ENCODE measurements at regions not wholly inside any gene's neighbourhood (a gene's known extent, or its start where the extent isn't known, plus 50 kb on each side); places are given as distances from the start of the nearest gene placed in this dataset.

DNA sequence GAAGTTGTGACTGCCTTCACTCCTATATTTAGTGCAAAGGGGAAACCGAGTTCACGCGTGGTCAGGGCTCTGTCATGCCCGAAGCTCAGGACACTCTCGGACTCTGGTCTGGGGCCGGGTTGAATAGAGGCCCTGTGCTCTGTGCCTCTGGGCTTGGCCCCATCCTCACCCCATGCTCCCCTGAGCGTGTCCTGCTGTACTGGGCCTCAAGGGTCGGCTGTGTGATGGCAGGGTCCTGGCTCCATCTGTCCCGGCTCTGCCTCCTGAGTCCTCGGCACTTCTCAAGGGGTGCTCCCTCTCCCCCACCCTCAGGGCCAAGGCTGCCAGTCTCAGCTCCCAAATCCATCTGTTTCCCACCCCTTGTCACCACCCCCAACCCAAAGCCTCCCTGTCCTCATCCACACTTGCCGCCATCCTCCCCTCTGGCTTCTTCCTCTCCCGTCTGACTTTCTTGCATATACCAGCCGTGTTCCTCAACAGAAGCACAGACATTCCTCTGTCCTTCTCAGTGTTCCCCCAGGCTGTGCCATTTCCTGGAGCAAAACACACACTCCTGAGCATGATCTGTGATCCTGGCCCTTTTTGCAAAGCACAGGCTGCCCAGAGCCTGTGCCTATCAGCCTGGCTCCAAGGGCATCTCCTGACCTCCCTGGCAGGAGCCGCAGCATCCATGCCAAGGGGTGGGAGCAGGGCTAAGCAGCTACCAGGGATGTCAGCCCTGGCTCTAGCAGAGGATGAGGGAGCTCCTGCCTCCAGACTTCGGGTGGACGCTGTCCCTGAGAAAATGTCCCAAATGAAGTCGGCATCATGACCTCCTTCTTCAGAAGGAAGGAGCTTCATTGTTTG is 64.2 kb upstream of the OTOS start:
- Mint-ChIP-seq H3K4me3 (no peak overlapping the region), H3K27ac (peak overlapping the region in 1 of 3 donors; percentile 39), H3K4me1 (peaks cover 0 to 1% (median 0%) of the 10 kb centered on the region in 3 donors), H3K27me3 (peaks cover 4% of the 10 kb centered on the region), H3K36me3 (no peaks in the 10 kb centered on the region), H3K9me3 (peaks cover 0 to 4% (median 3%) of the 10 kb centered on the region in 3 donors)

DNA sequence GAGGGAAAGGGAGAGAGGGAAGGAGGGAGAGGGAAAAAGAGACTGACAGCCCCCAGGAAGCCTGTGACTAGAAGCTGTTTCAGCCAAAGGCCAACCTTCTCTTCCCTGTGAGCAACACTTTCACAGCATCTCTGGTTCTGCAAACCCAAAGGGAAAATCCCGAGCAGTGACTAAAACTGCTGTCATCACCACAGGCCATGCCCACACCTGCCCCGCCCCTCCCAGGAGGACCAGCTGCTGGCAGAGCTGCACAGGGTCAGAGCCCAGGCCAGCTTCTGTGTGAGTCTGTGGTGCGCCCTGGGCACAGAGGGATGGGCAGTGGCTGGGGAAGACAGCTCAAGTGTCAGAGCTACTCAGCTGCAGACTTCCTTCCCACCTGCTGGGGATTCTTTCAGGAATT is 64.9 kb upstream of the OTOS start:
- Mint-ChIP-seq H3K27me3 (peaks cover 8% of the 10 kb centered on the region), H3K9me3 (peaks cover 0 to 4% (median 3%) of the 10 kb centered on the region in 3 donors), H3K27ac (no peak overlapping the region), H3K4me1 (peaks cover 0 to 1% (median 0%) of the 10 kb centered on the region in 3 donors), H3K36me3 (no peaks in the 10 kb centered on the region), H3K4me3 (no peak overlapping the region)

DNA sequence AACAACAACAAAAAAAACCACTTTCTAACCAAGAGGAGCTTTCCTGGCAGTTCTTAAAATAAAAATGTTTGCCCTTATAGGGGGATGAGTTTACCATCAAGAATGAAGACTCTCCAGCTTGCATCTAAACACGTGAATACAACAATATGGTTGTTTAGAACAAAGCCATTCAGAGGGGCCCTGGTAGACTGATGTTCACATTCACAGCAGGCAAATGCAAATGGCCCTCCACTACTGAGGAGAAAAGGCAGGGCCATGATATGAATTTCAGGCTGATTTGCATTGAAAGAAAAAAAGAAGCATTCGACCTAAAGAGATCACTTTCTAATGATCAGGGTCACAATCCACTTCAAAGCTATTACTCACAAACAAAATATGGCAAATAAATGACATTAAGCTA is 65.3 kb upstream of the OTOS start:
- H3K4me1 Mint-ChIP-seq = peaks cover 0 to 1% (median 0%) of the 10 kb centered on the region in 3 donors
- H3K27me3 Mint-ChIP-seq = peaks cover 10% of the 10 kb centered on the region
- no peak overlapping the region for H3K4me3 Mint-ChIP-seq
- peaks cover 0 to 4% (median 3%) of the 10 kb centered on the region in 3 donors for H3K9me3 Mint-ChIP-seq
- no peak overlapping the region for H3K27ac Mint-ChIP-seq
- no peaks in the 10 kb centered on the region for H3K36me3 Mint-ChIP-seq

DNA sequence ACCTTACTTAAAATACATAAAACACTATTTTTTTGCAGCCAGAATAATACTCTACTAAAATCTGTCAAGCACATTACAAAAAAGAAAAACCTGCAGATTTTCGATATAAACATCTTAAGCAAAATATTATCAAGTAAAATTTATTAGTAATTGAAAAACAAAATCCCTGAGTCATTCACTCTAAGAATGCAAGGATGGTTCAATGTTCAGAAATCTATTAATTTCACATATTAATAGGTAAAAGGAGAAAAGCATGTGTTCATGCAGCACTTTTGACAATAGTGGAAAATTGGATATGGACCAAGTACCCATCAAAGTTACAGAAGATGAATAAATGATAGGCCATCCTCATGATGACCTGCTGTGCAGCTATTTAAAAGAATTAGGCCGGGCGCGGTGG is 66.2 kb upstream of the OTOS start:
- Mint-ChIP-seq H3K36me3 (no peaks in the 10 kb centered on the region), H3K9me3 (peaks cover 0 to 4% (median 3%) of the 10 kb centered on the region in 3 donors), H3K27me3 (peaks cover 12% of the 10 kb centered on the region), H3K4me1 (peaks cover 0 to 1% (median 0%) of the 10 kb centered on the region in 3 donors), H3K4me3 (no peak overlapping the region), H3K27ac (no peak overlapping the region)

DNA sequence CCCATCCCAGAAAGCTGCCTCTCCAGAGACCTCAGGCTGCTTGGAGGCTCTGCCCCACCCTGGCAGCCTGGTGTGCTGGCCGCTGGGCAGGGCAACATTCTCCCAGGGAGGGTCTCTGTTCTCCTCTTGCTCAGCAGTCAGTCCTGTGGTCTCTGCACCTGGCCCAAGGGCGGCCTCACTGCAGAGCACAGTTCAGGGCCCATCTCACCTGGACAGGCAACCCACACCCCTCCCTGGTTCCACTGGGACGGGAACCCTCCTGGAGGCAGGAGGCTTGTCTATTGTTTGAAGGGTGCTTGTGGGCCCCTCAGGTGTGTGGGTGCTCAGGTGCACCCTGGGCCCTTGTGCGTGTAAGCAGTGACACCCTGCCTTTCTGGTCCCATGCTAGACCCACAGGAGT is 67.2 kb upstream of the OTOS start:
- Mint-ChIP-seq H3K27me3 (peaks cover 12% of the 10 kb centered on the region), H3K4me3 (no peak overlapping the region), H3K36me3 (no peaks in the 10 kb centered on the region), H3K27ac (no peak overlapping the region), H3K4me1 (peaks cover 0 to 1% (median 0%) of the 10 kb centered on the region in 3 donors), H3K9me3 (peaks cover 0 to 4% (median 3%) of the 10 kb centered on the region in 3 donors)

DNA sequence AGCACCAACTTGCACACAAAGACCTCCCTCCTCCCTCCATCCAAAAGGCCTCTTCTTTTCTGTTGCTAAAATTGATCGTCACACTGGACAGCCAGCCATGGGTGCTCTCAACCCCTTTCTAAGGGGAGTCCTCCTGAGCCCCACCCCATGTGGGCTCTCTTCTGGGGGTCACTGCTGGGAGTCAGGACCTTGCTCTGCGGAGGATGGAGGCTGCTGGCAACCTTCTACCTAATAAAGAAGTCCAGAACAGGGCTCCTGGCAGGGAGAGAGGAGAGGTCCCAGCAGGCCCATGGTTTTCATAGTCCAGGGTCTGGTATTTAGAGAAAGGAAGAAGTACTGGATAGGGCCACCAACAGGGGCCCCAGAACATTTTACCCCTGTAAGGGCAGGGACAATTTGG is 67.6 kb upstream of the OTOS start:
- Mint-ChIP-seq H3K36me3 (no peaks in the 10 kb centered on the region), H3K27ac (no peak overlapping the region), H3K27me3 (peaks cover 12% of the 10 kb centered on the region), H3K4me3 (no peak overlapping the region), H3K9me3 (peaks cover 0 to 4% (median 3%) of the 10 kb centered on the region in 3 donors), H3K4me1 (peaks cover 0 to 1% (median 0%) of the 10 kb centered on the region in 3 donors)

DNA sequence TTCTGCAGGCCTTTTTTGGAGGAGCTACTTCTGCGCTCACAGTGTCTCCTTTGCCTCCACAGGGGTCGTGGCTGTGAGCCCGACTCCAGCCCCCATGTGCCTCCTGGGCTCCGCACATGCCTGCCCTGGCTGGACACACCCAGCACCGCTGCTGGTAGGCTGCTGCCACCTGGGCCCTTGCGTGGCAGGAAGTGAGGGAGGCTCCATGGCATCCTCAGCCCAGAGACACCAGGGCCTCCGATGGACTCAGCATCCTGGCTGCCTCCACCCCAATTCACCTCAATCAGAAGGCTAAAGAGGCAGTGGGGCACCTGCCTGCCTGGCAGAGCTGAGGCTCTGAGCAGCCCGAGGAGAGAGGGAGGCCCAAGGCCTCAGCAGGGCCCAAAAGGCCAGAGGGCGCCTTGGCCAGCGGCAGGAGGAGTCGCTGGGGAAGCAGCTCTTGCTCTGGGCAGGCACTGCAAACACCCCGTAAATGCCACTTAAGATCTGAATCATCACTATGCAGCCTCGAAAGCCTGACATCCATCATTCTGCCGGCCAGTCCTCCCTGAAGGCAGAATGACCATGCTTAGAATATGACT is 68.3 kb upstream of the OTOS start:
- Mint-ChIP-seq H3K9me3 (peaks cover 0 to 4% (median 3%) of the 10 kb centered on the region in 3 donors), H3K4me1 (peaks cover 0 to 1% (median 0%) of the 10 kb centered on the region in 3 donors), H3K36me3 (no peaks in the 10 kb centered on the region), H3K27me3 (peaks cover 12% of the 10 kb centered on the region), H3K27ac (no peak overlapping the region), H3K4me3 (no peak overlapping the region)

DNA sequence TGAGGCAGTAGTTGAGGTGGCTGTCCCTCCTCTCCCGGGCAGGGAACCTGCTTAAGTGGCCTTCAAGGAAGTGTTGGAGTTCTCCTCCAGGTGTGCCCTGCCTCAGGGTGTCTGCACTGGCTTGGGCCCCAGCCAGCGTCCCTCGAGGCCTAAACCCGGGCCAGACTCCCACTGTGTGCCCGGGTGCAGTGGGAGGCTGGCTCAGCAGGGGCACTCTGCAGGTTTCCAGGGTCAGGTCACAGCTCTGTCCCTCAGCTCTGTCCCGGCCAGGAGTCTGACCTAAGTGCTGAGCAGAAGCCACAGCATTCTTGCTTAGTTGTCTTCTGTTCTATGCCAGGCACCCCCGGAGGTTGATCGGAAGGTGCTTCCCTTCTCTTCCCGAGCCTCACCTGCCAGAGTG is 69.0 kb upstream of the OTOS start:
- Mint-ChIP-seq H3K27ac (peak overlapping the region in 1 of 3 donors; percentile 19), H3K4me1 (peaks cover 0 to 1% (median 0%) of the 10 kb centered on the region in 3 donors), H3K27me3 (peaks cover 12% of the 10 kb centered on the region), H3K9me3 (peaks cover 0 to 4% (median 3%) of the 10 kb centered on the region in 3 donors), H3K4me3 (no peak overlapping the region), H3K36me3 (no peaks in the 10 kb centered on the region)

DNA sequence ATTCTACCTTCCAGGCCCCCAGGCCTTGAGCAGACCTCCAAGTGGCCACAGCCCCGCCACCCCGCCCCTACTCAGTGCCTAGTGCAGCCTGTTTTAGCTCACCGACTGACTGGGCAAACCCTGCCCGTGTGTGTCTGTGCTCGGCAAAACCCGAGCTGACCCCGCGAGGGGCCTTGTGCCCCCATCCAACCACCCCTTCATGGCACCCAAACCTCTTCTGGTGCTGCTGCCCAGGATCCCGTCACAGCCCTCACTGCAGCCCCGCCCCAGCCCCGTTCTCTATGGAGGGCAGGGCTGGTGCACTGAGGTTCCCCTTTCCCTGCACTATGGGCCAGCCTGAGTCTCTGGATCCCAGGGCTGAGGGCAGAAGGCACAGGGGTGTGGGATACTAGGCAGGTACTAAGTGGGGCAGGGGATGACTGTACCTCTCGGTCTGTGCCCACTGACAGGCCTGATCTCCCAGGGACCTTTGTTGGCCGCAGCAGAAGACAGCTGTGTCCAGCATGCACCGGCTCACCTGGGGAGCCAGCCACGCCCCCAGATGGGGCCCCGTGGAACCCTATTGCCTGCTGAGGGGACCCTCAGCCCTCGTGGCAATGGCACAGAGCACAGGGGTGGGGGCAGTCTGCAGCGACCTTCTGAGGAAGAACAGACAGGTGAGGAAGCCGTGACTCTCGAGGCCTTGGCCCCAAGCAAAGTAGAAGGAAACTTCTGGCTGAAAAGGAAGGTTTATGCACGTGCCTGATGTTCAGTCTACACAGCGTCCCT is 69.9 kb upstream of the OTOS start:
- Mint-ChIP-seq H3K4me1 (no peaks in the 10 kb centered on the region), H3K27me3 (peaks cover 12% of the 10 kb centered on the region), H3K4me3 (no peak overlapping the region), H3K36me3 (no peaks in the 10 kb centered on the region), H3K9me3 (peaks cover 0 to 4% (median 3%) of the 10 kb centered on the region in 3 donors), H3K27ac (no peak overlapping the region)

DNA sequence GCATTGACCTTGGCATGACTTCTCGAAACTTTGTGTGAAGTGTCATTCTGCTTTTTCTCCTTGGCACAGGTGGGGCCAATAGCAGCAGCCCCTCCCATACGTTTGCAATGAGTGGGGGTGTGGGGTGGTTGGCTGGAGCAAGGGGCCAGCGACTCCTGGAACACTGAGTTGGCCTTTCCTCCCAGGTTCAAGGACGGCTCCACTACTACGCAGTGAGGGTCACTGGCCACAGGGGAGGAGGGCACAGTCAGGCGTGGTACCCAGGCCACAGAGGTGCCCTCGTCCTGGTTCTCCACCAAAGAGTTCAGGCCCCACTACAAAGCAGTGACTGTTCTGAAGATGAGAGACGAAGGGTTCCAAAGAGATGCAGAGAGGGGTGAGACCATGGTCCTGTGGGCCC is 70.6 kb upstream of the OTOS start:
- Mint-ChIP-seq H3K27ac (no peak overlapping the region), H3K36me3 (no peaks in the 10 kb centered on the region), H3K27me3 (peaks cover 11% of the 10 kb centered on the region), H3K9me3 (peaks cover 0 to 4% (median 0%) of the 10 kb centered on the region in 3 donors), H3K4me1 (no peaks in the 10 kb centered on the region), H3K4me3 (no peak overlapping the region)

DNA sequence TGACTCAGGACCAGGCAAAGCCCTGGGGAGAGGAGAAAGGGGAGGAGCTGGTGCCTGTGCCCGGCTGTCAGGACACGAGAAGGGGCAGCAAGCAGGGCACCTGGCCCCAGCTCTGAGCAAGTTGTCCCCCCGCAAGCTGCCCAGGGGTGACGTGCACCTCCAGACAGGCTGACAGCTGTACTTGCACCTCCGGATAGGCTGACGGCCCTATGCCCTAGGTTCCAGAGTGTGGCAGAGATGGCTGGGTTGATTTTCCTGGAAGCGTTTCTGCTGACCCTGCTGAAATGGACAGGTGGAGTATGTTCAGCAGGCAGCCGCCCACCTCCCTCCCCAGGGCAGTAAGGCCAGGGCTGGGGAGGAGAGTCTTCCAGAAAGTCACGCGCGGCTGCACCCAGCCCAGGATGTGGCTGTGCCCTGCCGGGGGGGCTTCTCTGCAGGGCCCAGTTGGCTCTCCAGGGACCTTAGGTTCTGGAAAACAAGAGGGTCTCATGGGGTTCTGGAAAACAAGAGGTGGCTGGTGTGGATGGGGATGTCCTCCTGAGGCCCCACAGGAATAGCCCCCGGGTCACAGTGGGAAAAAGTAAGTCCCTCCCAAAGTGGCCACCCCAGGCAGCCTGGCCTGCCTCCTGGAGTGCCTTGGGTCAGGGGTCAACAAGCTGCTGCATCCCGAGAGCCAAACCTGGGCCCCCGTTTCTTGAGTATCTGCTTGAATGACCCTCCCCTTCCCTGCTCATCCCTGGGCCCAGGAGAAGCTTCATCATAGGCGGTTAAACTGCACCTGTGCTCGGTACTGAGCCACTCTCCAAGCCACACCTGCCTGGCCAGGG is 71.4 kb upstream of the OTOS start:
- Mint-ChIP-seq H3K4me1 (no peaks in the 10 kb centered on the region), H3K9me3 (no peaks in the 10 kb centered on the region), H3K4me3 (no peak overlapping the region), H3K36me3 (no peaks in the 10 kb centered on the region), H3K27ac (no peak overlapping the region), H3K27me3 (peaks cover 11% of the 10 kb centered on the region)

DNA sequence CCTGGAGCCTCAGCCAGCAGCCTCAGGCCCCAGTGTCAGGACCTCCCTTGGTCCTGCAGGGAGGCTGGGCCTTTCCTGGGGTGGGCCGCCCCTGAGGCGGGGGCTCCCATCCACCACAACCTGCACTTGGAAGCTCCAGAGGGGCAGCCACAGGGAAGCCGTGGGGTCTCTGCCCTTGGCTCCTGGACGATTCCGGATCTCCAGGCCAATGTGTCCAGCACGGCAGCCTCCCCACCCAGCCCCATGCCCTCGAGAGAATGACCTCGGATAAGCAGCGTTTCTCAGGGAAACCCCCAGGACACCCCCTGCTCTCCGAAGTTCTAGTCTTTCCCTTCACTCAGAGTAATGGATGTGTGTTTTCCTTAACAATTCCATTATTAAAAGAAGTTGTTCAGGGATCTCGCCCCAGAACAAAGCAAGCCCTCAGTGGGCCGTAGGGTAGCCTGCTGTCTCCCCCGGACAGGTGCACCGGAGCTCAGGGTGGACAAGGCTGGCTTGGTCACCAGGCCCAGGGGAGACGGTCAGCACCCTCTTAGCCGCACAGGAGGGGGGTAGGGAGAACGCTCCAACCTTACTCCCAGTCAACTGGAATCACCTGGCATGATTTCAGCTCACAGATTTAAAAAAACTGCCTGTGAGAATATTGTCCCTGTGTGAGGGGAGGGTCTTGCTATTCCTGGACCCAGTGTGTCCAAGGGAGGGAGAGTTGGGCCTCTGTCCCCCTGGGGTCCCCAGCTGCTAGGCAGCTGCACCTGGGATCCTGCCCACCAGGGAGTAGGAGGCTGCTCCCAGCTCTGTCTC is 72.2 kb upstream of the OTOS start:
- Mint-ChIP-seq H3K4me1 (no peaks in the 10 kb centered on the region), H3K9me3 (no peaks in the 10 kb centered on the region), H3K27ac (peak overlapping the region in 1 of 3 donors; percentile 35), H3K27me3 (peaks cover 11% of the 10 kb centered on the region), H3K4me3 (no peak overlapping the region), H3K36me3 (no peaks in the 10 kb centered on the region)

DNA sequence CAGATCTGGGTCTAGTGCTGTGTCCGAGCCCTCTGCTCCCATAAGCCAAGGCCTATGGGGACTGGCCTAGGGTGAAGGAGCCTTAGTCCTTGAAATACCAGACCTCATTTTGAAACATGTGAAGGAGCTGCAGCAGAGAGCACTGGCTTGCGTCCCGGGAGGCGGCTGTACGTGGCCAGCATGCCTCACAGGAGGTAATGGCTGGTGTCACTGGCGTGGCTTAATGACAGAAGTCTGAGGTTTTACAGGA is 72.7 kb upstream of the OTOS start:
- Mint-ChIP-seq H3K9me3 (no peaks in the 10 kb centered on the region), H3K36me3 (no peaks in the 10 kb centered on the region), H3K27ac (no peak overlapping the region), H3K4me3 (no peak overlapping the region), H3K4me1 (no peaks in the 10 kb centered on the region), H3K27me3 (peaks cover 11% of the 10 kb centered on the region)
